NCI-H2196 treated with DMSO at 0.1 percent for 48 hours (cell line): ENCODE measurements at regions not wholly inside any gene's neighbourhood (a gene's known extent, or its start where the extent isn't known, plus 50 kb on each side); places are given as distances from the start of the nearest gene placed in this dataset.
"Not testable (repeated sequence)": the region's sequence is repeated elsewhere in the genome, so short reads cannot be mapped to it uniquely, and the experiment has no call there.

Experiments
- DNase-seq: peaks from one replicate; lab custom pipeline; 2025; ENCODE audit not compliant: unreplicated experiment; lab: John Stamatoyannopoulos, UW

GRCh38 chrX:40380655-40381488 lies 199.9 kb upstream of the ATP6AP2 start:
- DNase-seq = no peak

- DNase-seq = no peak
These were observed 203.1 kb upstream of the ATP6AP2 start for GRCh38 chrX:40377684-40378083.

- DNase-seq = no peak
These were observed 206.3 kb upstream of the ATP6AP2 start for GRCh38 chrX:40374486-40374885.

- no peak for DNase-seq
These were observed 207.1 kb upstream of the ATP6AP2 start for GRCh38 chrX:40373641-40374040.

GRCh38 chrX:40373025-40373424 lies 207.7 kb upstream of the ATP6AP2 start:
- no peak for DNase-seq

- no peak for DNase-seq
These were observed 209.4 kb upstream of the ATP6AP2 start for GRCh38 chrX:40371376-40371775.

- no peak for DNase-seq
These were observed 212.1 kb upstream of the ATP6AP2 start for GRCh38 chrX:40368611-40369061.

GRCh38 chrX:40366661-40367060 lies 214.1 kb upstream of the ATP6AP2 start:
- DNase-seq = no peak

- DNase-seq = not testable (repeated sequence)
These were observed 218.5 kb upstream of the ATP6AP2 start for GRCh38 chrX:40362291-40362690.

- DNase-seq = no peak
These were observed 220.2 kb upstream of the ATP6AP2 start for GRCh38 chrX:40360557-40360956.

GRCh38 chrX:40359593-40359992 lies 221.2 kb upstream of the ATP6AP2 start:
- DNase-seq = no peak

- no peak for DNase-seq
These were observed 221.8 kb upstream of the ATP6AP2 start for GRCh38 chrX:40358994-40359393.

GRCh38 chrX:40349251-40349650 lies 231.5 kb upstream of the ATP6AP2 start:
- DNase-seq = no peak

GRCh38 chrX:40346379-40346778 lies 234.4 kb upstream of the ATP6AP2 start:
- DNase-seq = no peak

- no peak for DNase-seq
These were observed 237.5 kb upstream of the ATP6AP2 start for GRCh38 chrX:40343319-40343718.

- no peak for DNase-seq
These were observed 240.7 kb upstream of the ATP6AP2 start for GRCh38 chrX:40340116-40340515.

GRCh38 chrX:40333344-40333743 lies 235.6 kb upstream of the BCOR start:
- no peak for DNase-seq

GRCh38 chrX:40331762-40332161 lies 234.0 kb upstream of the BCOR start:
- no peak for DNase-seq

- no peak for DNase-seq
These were observed 233.6 kb upstream of the BCOR start for GRCh38 chrX:40331353-40331752.

GRCh38 chrX:40329616-40330015 lies 231.9 kb upstream of the BCOR start:
- DNase-seq = no peak

GRCh38 chrX:40327085-40327484 lies 229.3 kb upstream of the BCOR start:
- DNase-seq = no peak

- DNase-seq = no peak
These were observed 228.6 kb upstream of the BCOR start for GRCh38 chrX:40326186-40326965.
